Ascending aorta (tissue), 2 donors: ENCODE measurements at regions not wholly inside any gene's neighbourhood (a gene's known extent, or its start where the extent isn't known, plus 50 kb on each side); places are given as distances from the start of the nearest gene placed in this dataset.
A peak's percentile ranks its signal among the peaks of the same experiment; 100 is the strongest.

ENCODE experiments used
- DNase-seq, 2 donors: peaks; one replicate each; pipeline ENCODE4 v3.0.0-alpha.2; 2019; ENCODE audit warnings: low spot score in 2 of 2
- H3K27ac ChIP-seq, 2 donors: fragments of 200-600 bp; sonication (generic); one replicate each; pipeline ENCODE4 v1.5.1; 2016 to 2017; ENCODE audit warnings: mild to moderate bottlenecking in 1 of 2
- H3K27me3 ChIP-seq: fragments of 200-600 bp; sonication (generic); one replicate; pipeline ENCODE4 v1.5.1; 2017
- H3K36me3 ChIP-seq, 2 donors: fragments of 200-600 bp; sonication (generic); one replicate each; pipeline ENCODE4 v1.5.1; 2016
- H3K4me1 ChIP-seq, 2 donors: fragments of 200-600 bp; sonication (generic); one replicate each; pipeline ENCODE4 v1.5.1; 2016 to 2017; ENCODE audit warnings: mild to moderate bottlenecking in 1 of 2
- H3K4me3 ChIP-seq, 2 donors: fragments of 200-600 bp; sonication (generic); one replicate each; pipeline ENCODE4 v1.5.1; 2016 to 2017; ENCODE audit warnings: mild to moderate bottlenecking in 1 of 2
- H3K9me3 ChIP-seq, 2 donors: fragments of 200-600 bp; sonication (generic); one replicate each; pipeline ENCODE4 v1.5.1; 2016
- intact Hi-C: fragments of 100-400 bp; cut with DNase I; formaldehyde crosslinking; loops from one replicate; pipeline ENCODE4 v1.15.1; 2023
- TF ChIP-seq, protein P1 (sequence below), 3 experiments: fragments of 200-600 bp in 2 of 3; fragments of 450-650 bp in 1 of 3; sonication (generic) in 2 of 3; IDR thresholded peaks; one replicate each; pipeline ENCODE4 v1.5.1; 2016 to 2019; ENCODE audit warnings: antibody characterized with exemption in 3 of 3, mild to moderate bottlenecking in 1 of 3, moderate library complexity in 1 of 3

DNA sequence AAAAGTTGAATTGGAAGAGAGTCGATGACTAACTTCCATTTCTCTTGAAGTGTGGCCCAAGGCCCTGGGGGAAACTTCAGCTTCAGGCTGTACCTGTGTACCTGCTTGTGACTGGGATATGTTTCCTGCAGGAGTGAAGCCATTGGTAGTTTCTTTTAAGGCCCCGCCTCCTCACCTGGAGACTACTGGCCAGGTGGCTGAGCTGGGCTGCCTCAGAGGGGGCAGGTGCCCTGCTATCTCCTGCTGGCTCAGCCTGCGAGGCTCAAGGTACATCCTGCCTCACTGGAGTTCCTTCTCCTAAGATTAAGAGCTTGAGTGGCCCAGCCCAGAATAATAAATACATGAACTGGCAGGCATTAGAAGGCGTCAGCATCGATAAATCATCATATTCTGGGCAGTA lies 121.6 kb upstream of the ROPN1 start:
- intact Hi-C loops, result no loop called here

DNA sequence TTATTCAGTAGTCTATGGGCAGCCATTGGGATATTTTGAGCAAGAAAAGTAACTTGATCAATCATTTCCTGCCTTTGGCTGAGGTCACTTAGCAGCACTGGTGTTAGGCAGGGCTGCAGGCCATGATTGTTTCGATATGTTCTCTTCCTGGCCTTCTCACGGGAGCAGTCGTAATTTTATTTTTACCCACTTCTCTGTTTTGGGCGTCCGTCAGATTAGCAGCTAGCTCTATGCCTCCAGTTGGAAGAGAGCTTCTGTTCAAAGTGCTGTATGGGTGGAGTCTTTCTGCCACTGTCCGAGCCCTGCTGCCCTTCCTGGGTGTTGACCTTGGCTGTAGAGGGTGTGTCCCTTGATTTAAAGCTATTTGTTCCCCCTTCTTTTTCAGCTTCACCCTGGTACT lies 123.4 kb upstream of the ROPN1 start:
- no peaks in the 10 kb centered on the region for H3K27me3 ChIP-seq
- TF ChIP-seq, protein P1, sequence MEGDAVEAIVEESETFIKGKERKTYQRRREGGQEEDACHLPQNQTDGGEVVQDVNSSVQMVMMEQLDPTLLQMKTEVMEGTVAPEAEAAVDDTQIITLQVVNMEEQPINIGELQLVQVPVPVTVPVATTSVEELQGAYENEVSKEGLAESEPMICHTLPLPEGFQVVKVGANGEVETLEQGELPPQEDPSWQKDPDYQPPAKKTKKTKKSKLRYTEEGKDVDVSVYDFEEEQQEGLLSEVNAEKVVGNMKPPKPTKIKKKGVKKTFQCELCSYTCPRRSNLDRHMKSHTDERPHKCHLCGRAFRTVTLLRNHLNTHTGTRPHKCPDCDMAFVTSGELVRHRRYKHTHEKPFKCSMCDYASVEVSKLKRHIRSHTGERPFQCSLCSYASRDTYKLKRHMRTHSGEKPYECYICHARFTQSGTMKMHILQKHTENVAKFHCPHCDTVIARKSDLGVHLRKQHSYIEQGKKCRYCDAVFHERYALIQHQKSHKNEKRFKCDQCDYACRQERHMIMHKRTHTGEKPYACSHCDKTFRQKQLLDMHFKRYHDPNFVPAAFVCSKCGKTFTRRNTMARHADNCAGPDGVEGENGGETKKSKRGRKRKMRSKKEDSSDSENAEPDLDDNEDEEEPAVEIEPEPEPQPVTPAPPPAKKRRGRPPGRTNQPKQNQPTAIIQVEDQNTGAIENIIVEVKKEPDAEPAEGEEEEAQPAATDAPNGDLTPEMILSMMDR (IDR thresholded peaks at IDR 0.05), result no peak
- peak overlapping the region in 1 of 2 donors; percentile 19 for H3K4me3 ChIP-seq
- peaks cover 0 to 5% of the 10 kb centered on the region in 2 donors for H3K36me3 ChIP-seq
- intact Hi-C loops, result loop anchor here (5.0 kb wide), 1 partner anchor 167 kb away; no protein-coding TSS in a partner anchor
- no peak for DNase-seq
- peak overlapping the region; percentile 66 to 83 for H3K27ac ChIP-seq
- peaks cover 14 to 59% of the 10 kb centered on the region in 2 donors for H3K4me1 ChIP-seq
- no peaks in the 10 kb centered on the region for H3K9me3 ChIP-seq

More for the DNA sequence above, 121.6 kb upstream of the ROPN1 start:
- Histone ChIP-seq H3K27me3 (no peaks in the 10 kb centered on the region), H3K27ac (peak overlapping the region; percentile 66 to 83), H3K9me3 (no peaks in the 10 kb centered on the region), H3K4me1 (peaks cover 9 to 46% of the 10 kb centered on the region in 2 donors), H3K36me3 (peaks cover 0 to 5% of the 10 kb centered on the region in 2 donors), H3K4me3 (no peak overlapping the region)
- TF ChIP-seq, protein P1 (IDR thresholded peaks at IDR 0.05), result no peak
- DNase-seq, result no peak

DNA sequence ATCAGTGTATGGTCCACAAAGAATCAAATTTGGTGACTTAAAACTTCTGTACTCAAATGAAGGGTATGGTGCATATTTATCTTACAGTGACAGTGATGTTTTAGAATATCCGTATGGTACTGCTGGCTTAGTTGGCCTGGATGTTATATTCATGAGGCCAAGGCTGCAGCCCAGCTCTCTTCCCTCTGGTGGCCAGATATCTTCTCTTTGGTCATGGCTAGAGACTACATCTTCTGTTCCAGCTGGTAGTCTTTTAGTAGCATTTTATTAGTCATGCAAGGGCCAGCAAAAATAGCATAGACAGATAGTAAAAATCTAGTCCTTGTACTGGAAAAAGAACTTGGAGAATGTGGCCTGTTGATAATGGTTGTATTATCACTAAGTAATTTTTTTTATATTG lies 124.0 kb upstream of the ROPN1 start:
- Histone ChIP-seq H3K4me1 (peaks cover 14 to 61% of the 10 kb centered on the region in 2 donors), H3K27ac (peak overlapping the region; percentile 66 to 83)
- intact Hi-C loops, result loop anchor here (5.0 kb wide), 1 partner anchor 166 kb away; no protein-coding TSS in a partner anchor

GRCh38 chr3:124116906-124117305 lies 125.0 kb upstream of the ROPN1 start:
- Histone ChIP-seq H3K27me3 (no peaks in the 10 kb centered on the region), H3K4me1 (peaks cover 14 to 64% of the 10 kb centered on the region in 2 donors), H3K4me3 (no peak overlapping the region), H3K27ac (peak overlapping the region; percentile 69 to 83), H3K36me3 (no peaks in the 10 kb centered on the region), H3K9me3 (no peaks in the 10 kb centered on the region)
- no peak for DNase-seq
- intact Hi-C loops, result loop anchor here (5.0 kb wide), 1 partner anchor 165 kb away; no protein-coding TSS in a partner anchor
- TF ChIP-seq, protein P1 (IDR thresholded peaks at IDR 0.05), result no peak

More for the DNA sequence above, 124.0 kb upstream of the ROPN1 start:
- no peak for DNase-seq
- peaks cover 0 to 5% of the 10 kb centered on the region in 2 donors for H3K36me3 ChIP-seq
- TF ChIP-seq, protein P1 (IDR thresholded peaks at IDR 0.05), result no peak
- H3K4me3 ChIP-seq, result no peak overlapping the region
- no peaks in the 10 kb centered on the region for H3K27me3 ChIP-seq
- H3K9me3 ChIP-seq, result no peaks in the 10 kb centered on the region

DNA sequence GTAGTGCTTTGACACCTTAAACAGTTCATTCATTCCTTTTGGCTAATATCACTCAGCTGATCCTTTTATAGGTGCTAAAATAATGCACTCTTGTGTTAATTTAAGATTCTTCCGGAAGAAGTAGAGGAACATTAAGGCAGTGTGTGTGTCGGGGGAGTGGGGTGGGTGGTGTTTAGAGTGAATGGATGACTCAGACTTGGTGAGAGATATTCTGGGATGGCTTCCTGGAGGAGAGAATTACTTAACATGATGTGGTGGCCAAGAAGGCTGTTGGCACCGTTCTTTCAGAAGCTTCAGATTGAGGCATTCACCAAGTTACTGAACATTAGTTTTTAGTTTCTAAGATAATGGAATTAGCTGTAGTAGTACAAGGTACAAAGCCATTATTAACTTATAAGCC lies 125.6 kb upstream of the ROPN1 start:
- H3K4me3 ChIP-seq, result no peak overlapping the region
- no peaks in the 10 kb centered on the region for H3K9me3 ChIP-seq
- no peaks in the 10 kb centered on the region for H3K36me3 ChIP-seq
- peaks cover 14 to 60% of the 10 kb centered on the region in 2 donors for H3K4me1 ChIP-seq
- H3K27ac ChIP-seq, result peak overlapping the region; percentile 69 to 83
- no peaks in the 10 kb centered on the region for H3K27me3 ChIP-seq
- peak in 1 of 2 donors; percentile 87 for DNase-seq
- intact Hi-C loops, result loop anchor here (5.0 kb wide), 1 partner anchor 165 kb away; no protein-coding TSS in a partner anchor
- TF ChIP-seq, protein P1 (IDR thresholded peaks at IDR 0.05), result no peak
